ENCODE measurements at regions not wholly inside any gene's neighbourhood (a gene's known extent, or its start where the extent isn't known, plus 50 kb on each side); places are given as distances from the start of the nearest gene placed in this dataset.

DNA sequence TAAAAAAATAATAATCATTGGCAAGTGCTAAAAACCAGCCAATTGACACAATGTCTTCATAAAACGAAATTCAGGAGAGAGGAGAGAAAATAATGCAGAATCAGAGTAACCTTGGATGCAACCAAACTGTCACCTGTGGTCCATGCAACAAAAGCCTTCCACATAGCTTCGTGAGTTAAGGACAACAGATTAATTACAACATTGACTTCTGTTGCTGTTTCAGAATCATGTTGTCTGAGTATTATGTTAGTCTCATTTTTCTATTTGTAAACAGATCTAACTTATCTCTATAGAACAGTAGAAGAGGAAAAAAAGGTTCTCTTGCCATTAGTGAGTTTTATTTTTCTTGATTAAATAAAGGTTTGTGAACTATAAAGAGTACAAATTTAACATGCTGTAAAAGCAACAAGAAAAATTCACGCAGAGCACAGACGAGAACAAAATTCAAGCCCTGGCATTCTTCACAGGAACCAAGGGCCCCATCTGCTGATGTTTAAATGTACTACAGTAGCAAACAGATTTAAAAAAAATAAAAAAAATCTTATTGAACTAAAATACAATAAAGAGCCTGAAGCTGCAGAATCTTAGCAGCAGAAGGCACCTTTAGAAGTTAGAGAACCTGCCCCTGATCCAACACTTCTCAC is 381.1 kb upstream of the PKN2 start:
- TF ChIP-seq, protein P1, sequence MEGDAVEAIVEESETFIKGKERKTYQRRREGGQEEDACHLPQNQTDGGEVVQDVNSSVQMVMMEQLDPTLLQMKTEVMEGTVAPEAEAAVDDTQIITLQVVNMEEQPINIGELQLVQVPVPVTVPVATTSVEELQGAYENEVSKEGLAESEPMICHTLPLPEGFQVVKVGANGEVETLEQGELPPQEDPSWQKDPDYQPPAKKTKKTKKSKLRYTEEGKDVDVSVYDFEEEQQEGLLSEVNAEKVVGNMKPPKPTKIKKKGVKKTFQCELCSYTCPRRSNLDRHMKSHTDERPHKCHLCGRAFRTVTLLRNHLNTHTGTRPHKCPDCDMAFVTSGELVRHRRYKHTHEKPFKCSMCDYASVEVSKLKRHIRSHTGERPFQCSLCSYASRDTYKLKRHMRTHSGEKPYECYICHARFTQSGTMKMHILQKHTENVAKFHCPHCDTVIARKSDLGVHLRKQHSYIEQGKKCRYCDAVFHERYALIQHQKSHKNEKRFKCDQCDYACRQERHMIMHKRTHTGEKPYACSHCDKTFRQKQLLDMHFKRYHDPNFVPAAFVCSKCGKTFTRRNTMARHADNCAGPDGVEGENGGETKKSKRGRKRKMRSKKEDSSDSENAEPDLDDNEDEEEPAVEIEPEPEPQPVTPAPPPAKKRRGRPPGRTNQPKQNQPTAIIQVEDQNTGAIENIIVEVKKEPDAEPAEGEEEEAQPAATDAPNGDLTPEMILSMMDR (conservative IDR thresholded peaks at IDR 0.05; ENCODE audit: low read length), result peak; percentile 56
- TF ChIP-seq EZH2phosphoT487 (IDR thresholded peaks at IDR 0.05; ENCODE audit: borderline replicate concordance, low read depth, low read length), result no peak

All from OCI-LY7 (cell line).